ENCODE measurements at regions not wholly inside any gene's neighbourhood (a gene's known extent, or its start where the extent isn't known, plus 50 kb on each side); places are given as distances from the start of the nearest gene placed in this dataset.
"Not testable (repeated sequence)": the region's sequence is repeated elsewhere in the genome, so short reads cannot be mapped to it uniquely, and the experiment has no call there.

- DNase-seq, result no peak
Measured at GRCh38 chr5:102617191-102618187, 118.7 kb upstream of the SLCO6A1 start.

GRCh38 chr5:102622262-102622661 is 123.5 kb upstream of the SLCO6A1 start:
- no peak for DNase-seq

- no peak for DNase-seq
Measured at GRCh38 chr5:102623329-102624065, 124.7 kb upstream of the SLCO6A1 start.

GRCh38 chr5:102624405-102624804 is 125.6 kb upstream of the SLCO6A1 start:
- DNase-seq, result peak; percentile 73

GRCh38 chr5:102625468-102625867 is 126.7 kb upstream of the SLCO6A1 start:
- DNase-seq, result no peak

- no peak for DNase-seq
Measured at GRCh38 chr5:102625928-102626327, 127.1 kb upstream of the SLCO6A1 start.

GRCh38 chr5:102627315-102627714 is 127.8 kb upstream of the PAM start:
- no peak for DNase-seq

GRCh38 chr5:102628441-102629175 is 126.5 kb upstream of the PAM start:
- DNase-seq, result no peak

GRCh38 chr5:102629827-102630605 is 125.1 kb upstream of the PAM start:
- DNase-seq, result no peak

GRCh38 chr5:102635399-102635798 is 119.7 kb upstream of the PAM start:
- DNase-seq, result not testable (repeated sequence)

- no peak for DNase-seq
Measured at GRCh38 chr5:102638316-102638715, 116.8 kb upstream of the PAM start.

- DNase-seq, result no peak
Measured at GRCh38 chr5:102638912-102639652, 116.0 kb upstream of the PAM start.

- no peak for DNase-seq
Measured at GRCh38 chr5:102649731-102650130, 105.4 kb upstream of the PAM start.

GRCh38 chr5:102651466-102651865 is 103.6 kb upstream of the PAM start:
- no peak for DNase-seq

- DNase-seq, result no peak
Measured at GRCh38 chr5:102654559-102655349, 100.4 kb upstream of the PAM start.

GRCh38 chr5:102659151-102659550 is 96.0 kb upstream of the PAM start:
- DNase-seq, result no peak

- no peak for DNase-seq
Measured at GRCh38 chr5:102660111-102660510, 95.0 kb upstream of the PAM start.

GRCh38 chr5:102663749-102664530 is 91.2 kb upstream of the PAM start:
- DNase-seq, result no peak

- no peak for DNase-seq
Measured at GRCh38 chr5:102664616-102665335, 90.3 kb upstream of the PAM start.

All from DMS79 (cell line).